GM12878 (cell line): ENCODE measurements at regions not wholly inside any gene's neighbourhood (a gene's known extent, or its start where the extent isn't known, plus 50 kb on each side); places are given as distances from the start of the nearest gene placed in this dataset.

Experiments used
- ATAC-seq: fragments of 200-7000 bp; cut with Tn5 transposase; 3 replicates; pipeline ENCODE4 v1.9.1; 2020; ENCODE audit warnings: mild to moderate bottlenecking, moderate library complexity
- BruUV-seq: library from RNA; stranded (reverse); fragments of 400-500 nt; replicated peaks from 2 replicates; lab custom pipeline; 2021; lab: Mats Ljungman, UMichigan
- CTCF ChIA-PET: fragments of 300-600 bp; sonication (Branson Sonifier 250); formaldehyde crosslinking; extraction: SDS; loops from one replicate; lab custom pipeline; 2021; ENCODE audit warnings: inconsistent platforms; lab: Yijun Ruan, JAX
- POLR2A ChIA-PET: fragments of 350-600 bp; formaldehyde crosslinking; extraction: SDS; loops from one replicate; lab custom pipeline; 2021; ENCODE audit warnings: inconsistent platforms; lab: Charles Lee
- RAD21 ChIA-PET: fragments of 300-600 bp; sonication (Branson Sonifier 250); formaldehyde crosslinking; loops from one replicate; lab custom pipeline; 2023; ENCODE audit warnings: antibody characterized with exemption; ENCODE audit not compliant: unreplicated experiment; lab: Charles Lee
- SMC1A ChIA-PET: fragments of 300-600 bp; sonication (Branson Sonifier 250); formaldehyde crosslinking; loops from one replicate; lab custom pipeline; 2023; ENCODE audit not compliant: unreplicated experiment, uncharacterized antibody; lab: Charles Lee
- DNase-seq: peaks from one replicate; pipeline ENCODE4 v3.0.0-alpha.2; 2011; ENCODE audit warnings: low read depth, low spot score
- FAIRE-seq: peaks from 3 replicates; lab custom pipeline; 2011; peaks lifted over from hg19 to GRCh38; lab: Jason Lieb, UNC
- H2AFZ ChIP-seq: 2 replicates; pipeline ENCODE4 v1.6.0; 2011; ENCODE audit warnings: low read depth, low read length, control low read depth; ENCODE audit not compliant: control insufficient read depth
- H3K27ac ChIP-seq: 2 replicates; pipeline ENCODE4 v1.5.1; 2011; ENCODE audit warnings: control low read depth; ENCODE audit not compliant: control insufficient read depth, insufficient read depth
- H3K27me3 ChIP-seq, 2 experiments: replicated peaks in 1 of 2; 2 replicates each; pipeline versions ENCODE4 v1.6.0 to v1.6.1; 2011; ENCODE audit warnings: low read length in 1 of 2; ENCODE audit not compliant: control insufficient read depth in 2 of 2, insufficient read depth in 2 of 2
- H3K36me3 ChIP-seq, 2 experiments: 2 replicates each; pipeline ENCODE4 v1.5.1; 2011; ENCODE audit warnings: low read length in 1 of 2; ENCODE audit not compliant: control insufficient read depth in 2 of 2, insufficient read depth in 2 of 2
- H3K4me1 ChIP-seq: 2 replicates; pipeline ENCODE4 v1.6.1; 2011; ENCODE audit warnings: mild to moderate bottlenecking, low read length, moderate library complexity, mixed read lengths; ENCODE audit not compliant: control insufficient read depth, insufficient read depth
- H3K4me2 ChIP-seq: 2 replicates; pipeline ENCODE4 v1.6.0; 2011; ENCODE audit warnings: control low read depth; ENCODE audit not compliant: control insufficient read depth, insufficient read depth
- H3K4me3 ChIP-seq: fragments of 200-600 bp; sonication (generic); 2 replicates; pipeline ENCODE4 v1.5.1; 2016
- H3K79me2 ChIP-seq: 2 replicates; pipeline ENCODE4 v1.6.0; 2011; ENCODE audit warnings: low read length; ENCODE audit not compliant: control insufficient read depth, insufficient read depth
- H3K9ac ChIP-seq: 2 replicates; pipeline ENCODE4 v1.8.0; 2011; ENCODE audit warnings: low read length, control low read depth, mixed read lengths; ENCODE audit not compliant: control insufficient read depth, insufficient read depth
- H3K9me3 ChIP-seq: replicated peaks from 3 replicates; pipeline ENCODE4 v1.5.1; 2011; ENCODE audit warnings: mild to moderate bottlenecking, low read length; ENCODE audit not compliant: control insufficient read depth, insufficient read depth
- H4K20me1 ChIP-seq: 2 replicates; pipeline ENCODE4 v1.6.0; 2011; ENCODE audit not compliant: control insufficient read depth, insufficient read depth
- ASH2L ChIP-seq: fragments of 300-600, 200-600 bp; sonication (generic); IDR thresholded peaks from 2 replicates; pipeline ENCODE4 v1.6.1; 2017; ENCODE audit warnings: low read depth, mild to moderate bottlenecking, borderline replicate concordance
- BMI1 ChIP-seq: fragments of 450-650 bp; IDR thresholded peaks from 2 replicates; pipeline ENCODE4 v1.6.1; 2016; ENCODE audit warnings: mild to moderate bottlenecking, moderate library complexity, borderline replicate concordance
- BRCA1 ChIP-seq: IDR thresholded peaks from 2 replicates; pipeline ENCODE4 v1.6.1; 2011; ENCODE audit warnings: low read depth, low read length, improper control_type of control experiment
- CEBPB ChIP-seq, 2 experiments: fragments of 150-350 bp in 1 of 2; IDR thresholded peaks; 2 replicates each; pipeline ENCODE4 v1.6.1; 2012 to 2014; ENCODE audit warnings: low read depth in 2 of 2, low read length in 2 of 2, borderline replicate concordance in 1 of 2, inconsistent platforms in 1 of 2
- CREM ChIP-seq: IDR thresholded peaks from 2 replicates; pipeline ENCODE4 v1.6.1; 2014; ENCODE audit warnings: antibody characterized with exemption, low read depth
- DPF2 ChIP-seq: fragments of 450-650 bp; IDR thresholded peaks from 2 replicates; pipeline ENCODE4 v1.6.1; 2017; ENCODE audit warnings: mild to moderate bottlenecking
- NFYB ChIP-seq: IDR thresholded peaks from 2 replicates; pipeline ENCODE4 v1.6.1; 2011; ENCODE audit warnings: low read depth, mild to moderate bottlenecking, low read length, improper control_type of control experiment, moderate library complexity; ENCODE audit not compliant: insufficient read depth
- NR2F1 ChIP-seq: fragments of 450-650 bp; conservative IDR thresholded peaks from 2 replicates; pipeline ENCODE4 v1.6.1; 2017; ENCODE audit warnings: mild to moderate bottlenecking
- POU2F2 ChIP-seq: IDR thresholded peaks from 3 replicates; pipeline ENCODE4 v1.6.1; 2011; ENCODE audit warnings: low read depth, mild to moderate bottlenecking, low read length, borderline replicate concordance
- SIX5 ChIP-seq: IDR thresholded peaks from 2 replicates; pipeline ENCODE4 v1.6.1; 2011; ENCODE audit warnings: mild to moderate bottlenecking, low read depth, low read length, moderate library complexity; ENCODE audit not compliant: severe bottlenecking
- SP1 ChIP-seq: IDR thresholded peaks from one replicate; pipeline ENCODE4 v1.6.1; 2011; ENCODE audit warnings: low read depth, low read length
- ZNF217 ChIP-seq: fragments of 450-650 bp; IDR thresholded peaks from 2 replicates; pipeline ENCODE4 v1.6.1; 2017; ENCODE audit warnings: antibody characterized with exemption, mild to moderate bottlenecking
- ZNF274 ChIP-seq: IDR thresholded peaks from one replicate; pipeline ENCODE4 v1.8.0; 2011; ENCODE audit not compliant: insufficient read length, insufficient read depth
- WGBS: methylation state at CpG from one replicate; pipeline ENCODE4 v1.1.6; 2016; ENCODE audit warnings: low lambda C conversion rate; ENCODE audit not compliant: insufficient replicate concordance, insufficient coverage; ENCODE audit errors: missing lambda C conversion rate; 5-methylcytosine and 5-hydroxymethylcytosine counted together
- in situ Hi-C: fragments of 300-500 bp; cut with MboI; formaldehyde crosslinking; loops from 9 replicates; pipeline ENCODE4 v1.14.3; 2018; ENCODE audit warnings: mixed read lengths
- intact Hi-C: fragments of 100-400 bp; cut with micrococcal nuclease; formaldehyde crosslinking; loops from one replicate; pipeline ENCODE4 v1.14.2; 2022; ENCODE audit not compliant: unreplicated experiment
- TF ChIP-seq, protein P1 (sequence below): fragments of 450-650 bp; IDR thresholded peaks from 2 replicates; pipeline ENCODE4 v1.6.1; 2017; ENCODE audit warnings: mild to moderate bottlenecking, moderate library complexity
- TF ChIP-seq, protein P2 (sequence below): fragments of 150-350 bp; IDR thresholded peaks from 2 replicates; pipeline ENCODE4 v1.6.1; 2014; ENCODE audit warnings: mild to moderate bottlenecking, low read depth, low read length
- TF ChIP-seq, protein P3 (sequence below): IDR thresholded peaks from 2 replicates; pipeline ENCODE4 v1.6.1; 2012; ENCODE audit warnings: mild to moderate bottlenecking, low read depth, low read length

DNA sequence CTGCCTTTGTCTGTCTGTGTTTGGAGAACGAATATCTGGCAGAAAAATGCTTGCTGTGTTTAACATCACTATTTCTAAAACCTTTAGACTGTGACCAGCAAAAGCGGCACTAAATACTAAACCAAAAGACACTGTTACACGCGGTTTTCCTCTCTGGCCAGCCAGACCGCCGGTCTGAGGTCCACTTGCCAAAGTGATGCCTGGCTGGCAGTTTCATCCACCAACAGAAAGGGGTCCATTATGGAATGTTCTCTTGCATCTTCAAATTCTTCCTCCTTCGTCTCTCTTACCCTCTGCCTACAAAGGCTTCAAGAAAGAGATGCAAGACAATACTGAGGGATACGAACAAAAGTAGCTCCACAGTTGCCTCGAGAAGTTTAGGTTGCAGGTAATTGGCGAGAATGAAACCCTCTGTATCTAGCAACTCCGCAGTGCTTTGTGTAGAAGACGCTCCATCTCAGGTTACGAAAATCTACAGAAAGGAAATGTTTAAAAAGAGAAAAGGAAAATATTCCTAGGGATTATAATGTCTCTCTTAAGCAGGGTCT is 176.6 kb downstream of the TRIM27 start:
- no peaks in the 10 kb centered on the region for H3K27me3 ChIP-seq
- no peaks in the 10 kb centered on the region for H3K36me3 ChIP-seq
- H3K4me1 ChIP-seq = no peaks in the 10 kb centered on the region
- ChIA-PET SMC1A (no interaction called here), POLR2A (no interaction called here), RAD21 (no interaction called here), CTCF (no interaction called here)
- intact Hi-C loops (no loop called here), in situ Hi-C loops (no loop called here)
- no peaks in the 10 kb centered on the region for H3K79me2 ChIP-seq
- no peak for ATAC-seq
- no TSS peak for BruUV-seq
- 41% methylated on average over 13 of the region's 13 CpGs for WGBS
- FAIRE-seq = no peak
- no peak overlapping the region for H3K9ac ChIP-seq
- no peaks in the 10 kb centered on the region for H4K20me1 ChIP-seq
- no peak overlapping the region for H3K4me3 ChIP-seq
- H3K27ac ChIP-seq = no peak overlapping the region
- no peaks in the 10 kb centered on the region; the same call in 2 of the 3 replicates for H3K9me3 ChIP-seq
- H3K4me2 ChIP-seq = no peak overlapping the region
- no peak overlapping the region for H2AFZ ChIP-seq
- DNase-seq = no peak
- TF ChIP-seq, protein P1, sequence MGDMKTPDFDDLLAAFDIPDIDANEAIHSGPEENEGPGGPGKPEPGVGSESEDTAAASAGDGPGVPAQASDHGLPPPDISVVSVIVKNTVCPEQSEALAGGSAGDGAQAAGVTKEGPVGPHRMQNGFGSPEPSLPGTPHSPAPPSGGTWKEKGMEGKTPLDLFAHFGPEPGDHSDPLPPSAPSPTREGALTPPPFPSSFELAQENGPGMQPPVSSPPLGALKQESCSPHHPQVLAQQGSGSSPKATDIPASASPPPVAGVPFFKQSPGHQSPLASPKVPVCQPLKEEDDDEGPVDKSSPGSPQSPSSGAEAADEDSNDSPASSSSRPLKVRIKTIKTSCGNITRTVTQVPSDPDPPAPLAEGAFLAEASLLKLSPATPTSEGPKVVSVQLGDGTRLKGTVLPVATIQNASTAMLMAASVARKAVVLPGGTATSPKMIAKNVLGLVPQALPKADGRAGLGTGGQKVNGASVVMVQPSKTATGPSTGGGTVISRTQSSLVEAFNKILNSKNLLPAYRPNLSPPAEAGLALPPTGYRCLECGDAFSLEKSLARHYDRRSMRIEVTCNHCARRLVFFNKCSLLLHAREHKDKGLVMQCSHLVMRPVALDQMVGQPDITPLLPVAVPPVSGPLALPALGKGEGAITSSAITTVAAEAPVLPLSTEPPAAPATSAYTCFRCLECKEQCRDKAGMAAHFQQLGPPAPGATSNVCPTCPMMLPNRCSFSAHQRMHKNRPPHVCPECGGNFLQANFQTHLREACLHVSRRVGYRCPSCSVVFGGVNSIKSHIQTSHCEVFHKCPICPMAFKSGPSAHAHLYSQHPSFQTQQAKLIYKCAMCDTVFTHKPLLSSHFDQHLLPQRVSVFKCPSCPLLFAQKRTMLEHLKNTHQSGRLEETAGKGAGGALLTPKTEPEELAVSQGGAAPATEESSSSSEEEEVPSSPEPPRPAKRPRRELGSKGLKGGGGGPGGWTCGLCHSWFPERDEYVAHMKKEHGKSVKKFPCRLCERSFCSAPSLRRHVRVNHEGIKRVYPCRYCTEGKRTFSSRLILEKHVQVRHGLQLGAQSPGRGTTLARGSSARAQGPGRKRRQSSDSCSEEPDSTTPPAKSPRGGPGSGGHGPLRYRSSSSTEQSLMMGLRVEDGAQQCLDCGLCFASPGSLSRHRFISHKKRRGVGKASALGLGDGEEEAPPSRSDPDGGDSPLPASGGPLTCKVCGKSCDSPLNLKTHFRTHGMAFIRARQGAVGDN = no peak
- no peak for TF ChIP-seq CREM
- no peak for TF ChIP-seq POU2F2
- no peak for TF ChIP-seq NFYB
- TF ChIP-seq, protein P2, sequence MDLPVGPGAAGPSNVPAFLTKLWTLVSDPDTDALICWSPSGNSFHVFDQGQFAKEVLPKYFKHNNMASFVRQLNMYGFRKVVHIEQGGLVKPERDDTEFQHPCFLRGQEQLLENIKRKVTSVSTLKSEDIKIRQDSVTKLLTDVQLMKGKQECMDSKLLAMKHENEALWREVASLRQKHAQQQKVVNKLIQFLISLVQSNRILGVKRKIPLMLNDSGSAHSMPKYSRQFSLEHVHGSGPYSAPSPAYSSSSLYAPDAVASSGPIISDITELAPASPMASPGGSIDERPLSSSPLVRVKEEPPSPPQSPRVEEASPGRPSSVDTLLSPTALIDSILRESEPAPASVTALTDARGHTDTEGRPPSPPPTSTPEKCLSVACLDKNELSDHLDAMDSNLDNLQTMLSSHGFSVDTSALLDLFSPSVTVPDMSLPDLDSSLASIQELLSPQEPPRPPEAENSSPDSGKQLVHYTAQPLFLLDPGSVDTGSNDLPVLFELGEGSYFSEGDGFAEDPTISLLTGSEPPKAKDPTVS = no peak
- TF ChIP-seq BMI1 = no peak
- TF ChIP-seq NR2F1 = no peak
- TF ChIP-seq SIX5 = no peak
- TF ChIP-seq ASH2L = no peak
- TF ChIP-seq DPF2 = no peak
- TF ChIP-seq SP1 = no peak
- no peak for TF ChIP-seq BRCA1
- no peak for TF ChIP-seq CEBPB (IDR thresholded peaks at IDR 0.05; ENCODE audit: borderline replicate concordance in 1 of 2, low read depth in 2 of 2, low read length in 2 of 2)
- TF ChIP-seq ZNF217 = no peak
- TF ChIP-seq ZNF274 = no peak
- TF ChIP-seq, protein P3, sequence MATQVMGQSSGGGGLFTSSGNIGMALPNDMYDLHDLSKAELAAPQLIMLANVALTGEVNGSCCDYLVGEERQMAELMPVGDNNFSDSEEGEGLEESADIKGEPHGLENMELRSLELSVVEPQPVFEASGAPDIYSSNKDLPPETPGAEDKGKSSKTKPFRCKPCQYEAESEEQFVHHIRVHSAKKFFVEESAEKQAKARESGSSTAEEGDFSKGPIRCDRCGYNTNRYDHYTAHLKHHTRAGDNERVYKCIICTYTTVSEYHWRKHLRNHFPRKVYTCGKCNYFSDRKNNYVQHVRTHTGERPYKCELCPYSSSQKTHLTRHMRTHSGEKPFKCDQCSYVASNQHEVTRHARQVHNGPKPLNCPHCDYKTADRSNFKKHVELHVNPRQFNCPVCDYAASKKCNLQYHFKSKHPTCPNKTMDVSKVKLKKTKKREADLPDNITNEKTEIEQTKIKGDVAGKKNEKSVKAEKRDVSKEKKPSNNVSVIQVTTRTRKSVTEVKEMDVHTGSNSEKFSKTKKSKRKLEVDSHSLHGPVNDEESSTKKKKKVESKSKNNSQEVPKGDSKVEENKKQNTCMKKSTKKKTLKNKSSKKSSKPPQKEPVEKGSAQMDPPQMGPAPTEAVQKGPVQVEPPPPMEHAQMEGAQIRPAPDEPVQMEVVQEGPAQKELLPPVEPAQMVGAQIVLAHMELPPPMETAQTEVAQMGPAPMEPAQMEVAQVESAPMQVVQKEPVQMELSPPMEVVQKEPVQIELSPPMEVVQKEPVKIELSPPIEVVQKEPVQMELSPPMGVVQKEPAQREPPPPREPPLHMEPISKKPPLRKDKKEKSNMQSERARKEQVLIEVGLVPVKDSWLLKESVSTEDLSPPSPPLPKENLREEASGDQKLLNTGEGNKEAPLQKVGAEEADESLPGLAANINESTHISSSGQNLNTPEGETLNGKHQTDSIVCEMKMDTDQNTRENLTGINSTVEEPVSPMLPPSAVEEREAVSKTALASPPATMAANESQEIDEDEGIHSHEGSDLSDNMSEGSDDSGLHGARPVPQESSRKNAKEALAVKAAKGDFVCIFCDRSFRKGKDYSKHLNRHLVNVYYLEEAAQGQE = no peak
